Brain microvascular endothelial cell (primary cell): ENCODE measurements at regions not wholly inside any gene's neighbourhood (a gene's known extent, or its start where the extent isn't known, plus 50 kb on each side); places are given as distances from the start of the nearest gene placed in this dataset.

ENCODE experiments used
- DNase-seq: peaks from one replicate; pipeline ENCODE4 v3.0.0-alpha.2; 2020
- H3K27ac ChIP-seq: fragments of 250-450 bp; sonication (Bioruptor Pico); 2 replicates; pipeline ENCODE4 v1.5.1; 2020; ENCODE audit warnings: mild to moderate bottlenecking, moderate library complexity
- H3K27me3 ChIP-seq: fragments of 250-450 bp; sonication (Bioruptor Pico); replicated peaks from 2 replicates; pipeline ENCODE4 v1.5.1; 2020; ENCODE audit warnings: mild to moderate bottlenecking
- H3K36me3 ChIP-seq: fragments of 250-450 bp; sonication (Bioruptor Pico); replicated peaks from 2 replicates; pipeline ENCODE4 v1.5.1; 2020; ENCODE audit warnings: mild to moderate bottlenecking
- H3K4me3 ChIP-seq: 2 replicates; pipeline ENCODE4 v1.5.1; 2011; ENCODE audit warnings: low read depth, mild to moderate bottlenecking, control low read depth, low read length, moderate library complexity
- CTCF ChIP-seq: IDR thresholded peaks from 2 replicates; pipeline ENCODE4 v1.5.1; 2011; ENCODE audit warnings: low read depth, mild to moderate bottlenecking, moderate library complexity, low read length, control low read depth, inconsistent platforms; ENCODE audit errors: missing control alignments
- in situ Hi-C: cut with HindIII; loops from 2 replicates; pipeline ENCODE4 v1.10.0; 2017; ENCODE audit warnings: low sequenced_read_pairs, low pct_ligation_motif_present

- H3K27me3 ChIP-seq, result no peaks in the 10 kb centered on the region
- H3K36me3 ChIP-seq, result no peaks in the 10 kb centered on the region
- in situ Hi-C loops, result no loop called here
- TF ChIP-seq CTCF, result no peak
- DNase-seq, result no peak
- no peak overlapping the region for H3K4me3 ChIP-seq
- no peak overlapping the region for H3K27ac ChIP-seq
Measured at GRCh38 chr4:149951152-149951900, 126.9 kb upstream of the DCLK2 start.

- H3K4me3 ChIP-seq, result no peak overlapping the region
- DNase-seq, result no peak
- H3K27ac ChIP-seq, result no peak overlapping the region
- no peaks in the 10 kb centered on the region for H3K36me3 ChIP-seq
- TF ChIP-seq CTCF, result no peak
- in situ Hi-C loops, result no loop called here
- H3K27me3 ChIP-seq, result no peaks in the 10 kb centered on the region
Measured at GRCh38 chr4:149952101-149952500, 126.1 kb upstream of the DCLK2 start.

GRCh38 chr4:149952716-149953115 lies 125.5 kb upstream of the DCLK2 start:
- Histone ChIP-seq H3K27me3 (no peaks in the 10 kb centered on the region), H3K27ac (no peak overlapping the region), H3K36me3 (no peaks in the 10 kb centered on the region), H3K4me3 (no peak overlapping the region)
- in situ Hi-C loops, result no loop called here
- DNase-seq, result no peak
- no peak for TF ChIP-seq CTCF

GRCh38 chr4:149955780-149956390 lies 122.4 kb upstream of the DCLK2 start:
- H3K36me3 ChIP-seq, result no peaks in the 10 kb centered on the region
- in situ Hi-C loops, result no loop called here

GRCh38 chr4:149956678-149957077 lies 121.6 kb upstream of the DCLK2 start:
- DNase-seq, result no peak
- no peak for TF ChIP-seq CTCF
- no peaks in the 10 kb centered on the region for H3K36me3 ChIP-seq
- H3K4me3 ChIP-seq, result no peak overlapping the region
- in situ Hi-C loops, result no loop called here
- H3K27ac ChIP-seq, result no peak overlapping the region
- H3K27me3 ChIP-seq, result no peaks in the 10 kb centered on the region

More at GRCh38 chr4:149955780-149956390, 122.4 kb upstream of the DCLK2 start:
- no peaks in the 10 kb centered on the region for H3K27me3 ChIP-seq
- no peak for DNase-seq
- TF ChIP-seq CTCF, result no peak
- H3K4me3 ChIP-seq, result no peak overlapping the region
- H3K27ac ChIP-seq, result no peak overlapping the region
